HAP-1 (cell line): ENCODE measurements at regions not wholly inside any gene's neighbourhood (a gene's known extent, or its start where the extent isn't known, plus 50 kb on each side); places are given as distances from the start of the nearest gene placed in this dataset.

ENCODE experiments used
- DNase-seq, 2 experiments: peaks; one replicate each; pipeline ENCODE4 v3.0.0-alpha.2; 2016 to 2020; ENCODE audit warnings: low spot score in 2 of 2
- H3K27me3 ChIP-seq: fragments of 250-450 bp; sonication (Bioruptor Pico); 2 replicates; pipeline ENCODE4 v1.5.1; 2020; ENCODE audit warnings: low read depth, mild to moderate bottlenecking, moderate library complexity
- H3K36me3 ChIP-seq: fragments of 250-450 bp; sonication (Bioruptor Pico); replicated peaks from 2 replicates; pipeline ENCODE4 v1.5.1; 2020; ENCODE audit warnings: mild to moderate bottlenecking
- H3K4me1 ChIP-seq: fragments of 250-450 bp; sonication (Bioruptor Pico); 2 replicates; pipeline ENCODE4 v1.5.1; 2020; ENCODE audit warnings: mild to moderate bottlenecking
- H3K4me3 ChIP-seq: fragments of 250-450 bp; sonication (Bioruptor Pico); 2 replicates; pipeline ENCODE4 v1.5.1; 2020; ENCODE audit warnings: mild to moderate bottlenecking, moderate library complexity
- H3K9me3 ChIP-seq: fragments of 250-450 bp; sonication (Bioruptor Pico); 2 replicates; pipeline ENCODE4 v1.5.1; 2020; ENCODE audit warnings: mild to moderate bottlenecking, moderate library complexity
- in situ Hi-C: fragments of 300-500 bp; cut with MboI; formaldehyde crosslinking; loops from 3 replicates; pipeline ENCODE4 v1.14.3; 2020; ENCODE audit warnings: low sequenced_read_pairs, inconsistent platforms, mixed read lengths

GRCh38 chr14:104295681-104296387 lies 157.4 kb downstream of the KIF26A start:
- DNase-seq, result no peak
- Histone ChIP-seq H3K4me1 (no peaks in the 10 kb centered on the region), H3K27me3 (no peaks in the 10 kb centered on the region), H3K4me3 (no peak overlapping the region), H3K9me3 (no peaks in the 10 kb centered on the region), H3K36me3 (no peaks in the 10 kb centered on the region)
- in situ Hi-C loops, result no loop called here

- Histone ChIP-seq H3K4me1 (no peaks in the 10 kb centered on the region), H3K27me3 (no peaks in the 10 kb centered on the region), H3K4me3 (no peak overlapping the region), H3K9me3 (no peaks in the 10 kb centered on the region), H3K36me3 (no peaks in the 10 kb centered on the region)
- in situ Hi-C loops, result no loop called here
- no peak for DNase-seq
These were observed 158.3 kb downstream of the KIF26A start for GRCh38 chr14:104296388-104297312.

DNA sequence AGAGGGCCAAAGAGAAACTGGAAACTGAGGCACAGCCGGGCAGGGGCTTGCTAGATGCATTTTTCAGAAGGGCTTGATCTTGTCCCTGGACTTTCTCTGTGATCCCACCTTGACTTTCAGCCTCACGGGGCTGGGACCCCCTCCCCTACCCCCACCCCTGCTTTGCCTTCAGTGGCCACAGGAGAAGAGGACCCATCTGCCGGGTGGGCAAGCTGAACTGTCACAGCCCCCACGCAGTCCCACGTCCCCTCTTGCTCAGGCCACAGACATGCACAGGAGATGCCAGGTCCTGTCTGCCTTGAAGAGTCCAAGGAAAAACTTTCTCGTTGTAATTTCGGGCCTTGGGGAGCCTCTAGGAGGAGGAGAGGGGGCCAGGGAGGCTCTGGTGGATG lies 158.9 kb downstream of the KIF26A start:
- Histone ChIP-seq H3K27me3 (no peaks in the 10 kb centered on the region), H3K36me3 (no peaks in the 10 kb centered on the region), H3K9me3 (no peaks in the 10 kb centered on the region), H3K4me3 (no peak overlapping the region), H3K4me1 (no peaks in the 10 kb centered on the region)
- no peak for DNase-seq
- in situ Hi-C loops, result no loop called here

DNA sequence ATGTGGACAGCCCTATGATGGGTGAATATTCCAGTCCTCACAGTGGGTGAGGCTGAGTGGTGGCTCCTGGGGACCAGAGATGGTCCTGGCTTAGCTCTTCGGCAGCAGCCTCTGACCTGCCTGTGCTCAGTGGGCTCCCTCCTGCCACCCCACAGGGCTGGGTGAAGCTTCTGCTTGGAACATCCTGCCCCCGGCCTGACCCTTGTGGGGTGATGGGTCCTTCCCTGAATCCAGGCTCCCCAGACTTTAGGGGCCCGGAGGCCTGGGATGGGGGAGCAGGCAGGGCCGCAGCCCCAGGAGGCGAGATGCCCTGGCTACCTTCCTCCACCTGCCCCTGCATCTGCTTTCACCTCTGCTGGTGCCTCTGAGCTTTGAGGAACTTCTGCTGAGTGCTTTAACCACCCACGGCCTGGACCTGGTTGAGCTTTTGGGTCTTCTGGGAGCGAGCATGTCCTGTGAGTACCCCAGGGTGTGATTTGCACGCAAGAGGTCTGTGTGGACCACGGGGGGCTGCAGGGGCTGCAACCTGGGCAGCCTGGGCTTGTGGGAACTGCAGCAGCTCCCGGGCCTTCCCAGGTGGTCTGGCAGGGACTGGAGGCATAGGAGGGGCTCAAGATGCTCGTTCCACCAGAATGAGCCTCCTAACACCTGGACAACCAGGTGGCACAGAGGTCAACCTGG lies 159.5 kb downstream of the KIF26A start:
- in situ Hi-C loops, result no loop called here
- no peaks in the 10 kb centered on the region for H3K27me3 ChIP-seq
- no peaks in the 10 kb centered on the region for H3K36me3 ChIP-seq
- no peak for DNase-seq
- H3K9me3 ChIP-seq, result no peaks in the 10 kb centered on the region
- no peaks in the 10 kb centered on the region for H3K4me1 ChIP-seq
- no peak overlapping the region for H3K4me3 ChIP-seq

DNA sequence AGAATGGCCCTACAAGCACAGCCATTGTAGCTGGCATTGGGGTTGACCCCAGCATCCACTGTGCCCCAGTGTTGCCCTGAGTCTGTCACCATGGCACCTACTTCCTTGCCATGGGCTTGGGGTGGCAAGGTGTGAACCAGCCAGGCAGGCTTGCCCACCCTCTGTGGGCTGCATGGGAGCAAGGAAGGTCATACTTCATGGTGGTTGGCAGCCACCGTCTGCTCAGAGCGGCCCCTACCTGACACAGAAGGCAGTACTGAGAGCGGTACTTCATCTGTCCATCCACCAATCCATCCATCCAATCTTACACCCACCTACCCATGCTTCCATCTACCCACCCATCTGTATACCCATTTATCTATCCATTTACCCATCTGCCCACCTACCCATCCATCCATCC lies 160.1 kb downstream of the KIF26A start:
- H3K4me3 ChIP-seq, result no peak overlapping the region
- no peak for DNase-seq
- no peaks in the 10 kb centered on the region for H3K27me3 ChIP-seq
- no peaks in the 10 kb centered on the region for H3K4me1 ChIP-seq
- in situ Hi-C loops, result no loop called here
- no peaks in the 10 kb centered on the region for H3K9me3 ChIP-seq
- H3K36me3 ChIP-seq, result no peaks in the 10 kb centered on the region

DNA sequence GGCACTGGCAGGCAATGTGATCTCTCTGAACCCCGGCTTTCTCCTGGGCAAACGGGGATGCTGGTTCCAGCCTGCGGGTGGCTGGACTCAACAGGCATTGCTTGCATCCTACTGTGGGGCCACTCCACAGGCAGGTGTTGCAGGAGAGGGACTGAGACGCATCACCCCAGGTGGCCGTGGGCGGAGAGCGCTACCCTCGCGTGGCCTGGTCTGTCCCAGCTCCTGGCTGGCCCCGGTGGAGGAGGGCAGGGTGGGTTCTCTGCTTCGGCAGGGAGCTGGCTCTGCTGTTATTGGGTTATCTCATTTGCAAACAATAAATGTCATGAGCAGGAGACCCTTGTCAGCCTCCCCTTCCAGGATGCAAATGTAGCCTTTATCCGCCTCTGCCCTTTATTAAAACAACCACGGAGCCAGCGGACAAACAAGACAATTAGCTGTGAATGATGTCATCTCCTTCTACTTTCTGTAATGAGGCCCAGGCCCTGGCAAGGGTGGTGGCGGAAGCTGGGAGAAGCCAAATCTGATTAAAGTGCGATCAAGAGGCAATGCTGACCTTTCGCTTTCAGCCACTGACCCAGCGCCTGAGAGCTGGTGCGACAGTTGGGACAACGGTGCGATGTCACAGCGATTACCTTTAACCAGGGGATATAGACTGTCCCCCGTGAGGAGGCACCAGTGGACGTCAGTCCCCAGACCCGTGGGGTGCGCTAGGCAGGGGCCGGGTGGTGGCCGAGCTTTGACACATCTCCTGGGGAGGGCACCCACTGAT lies 161.8 kb downstream of the KIF26A start:
- no peak overlapping the region for H3K4me3 ChIP-seq
- H3K4me1 ChIP-seq, result no peaks in the 10 kb centered on the region
- no peak for DNase-seq
- in situ Hi-C loops, result no loop called here
- no peaks in the 10 kb centered on the region for H3K9me3 ChIP-seq
- H3K27me3 ChIP-seq, result no peaks in the 10 kb centered on the region
- H3K36me3 ChIP-seq, result no peaks in the 10 kb centered on the region

GRCh38 chr14:104301731-104302460 lies 163.5 kb downstream of the KIF26A start:
- Histone ChIP-seq H3K9me3 (no peaks in the 10 kb centered on the region), H3K4me3 (no peak overlapping the region), H3K27me3 (no peaks in the 10 kb centered on the region), H3K36me3 (no peaks in the 10 kb centered on the region), H3K4me1 (no peaks in the 10 kb centered on the region)
- in situ Hi-C loops, result no loop called here
- DNase-seq, result no peak

DNA sequence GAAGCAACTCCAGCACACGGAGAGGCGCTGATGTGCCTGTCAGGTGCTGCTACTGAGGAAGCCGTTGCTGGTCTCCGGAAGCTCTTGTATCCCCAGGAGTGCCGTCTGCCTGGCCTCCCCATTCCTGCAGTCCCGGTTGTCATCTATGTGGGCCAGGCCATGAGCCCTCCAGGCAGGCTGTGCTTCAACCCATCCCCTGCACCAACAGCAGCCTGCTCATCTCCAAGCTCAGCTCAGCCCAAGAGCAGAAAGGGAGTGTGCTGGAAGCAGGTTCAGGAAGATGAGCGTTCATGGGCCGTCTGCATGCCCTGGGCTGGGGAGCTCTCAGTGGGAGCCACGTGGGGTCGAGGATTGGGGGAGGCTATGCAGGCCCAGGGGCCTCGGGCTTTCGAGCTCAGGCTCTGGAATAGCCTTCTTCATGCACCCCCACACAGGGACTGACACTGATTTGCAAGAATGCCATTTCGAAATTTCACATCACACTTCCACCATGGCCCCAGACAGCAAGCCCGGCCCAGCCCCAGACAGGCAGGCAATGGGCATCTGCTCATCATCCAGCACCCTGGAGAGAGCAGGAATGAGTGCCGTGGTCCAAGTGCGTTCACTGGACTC lies 164.5 kb downstream of the KIF26A start:
- H3K9me3 ChIP-seq, result no peaks in the 10 kb centered on the region
- H3K4me1 ChIP-seq, result no peaks in the 10 kb centered on the region
- no peak overlapping the region for H3K4me3 ChIP-seq
- no peaks in the 10 kb centered on the region for H3K27me3 ChIP-seq
- no peak for DNase-seq
- no peaks in the 10 kb centered on the region for H3K36me3 ChIP-seq
- in situ Hi-C loops, result no loop called here

DNA sequence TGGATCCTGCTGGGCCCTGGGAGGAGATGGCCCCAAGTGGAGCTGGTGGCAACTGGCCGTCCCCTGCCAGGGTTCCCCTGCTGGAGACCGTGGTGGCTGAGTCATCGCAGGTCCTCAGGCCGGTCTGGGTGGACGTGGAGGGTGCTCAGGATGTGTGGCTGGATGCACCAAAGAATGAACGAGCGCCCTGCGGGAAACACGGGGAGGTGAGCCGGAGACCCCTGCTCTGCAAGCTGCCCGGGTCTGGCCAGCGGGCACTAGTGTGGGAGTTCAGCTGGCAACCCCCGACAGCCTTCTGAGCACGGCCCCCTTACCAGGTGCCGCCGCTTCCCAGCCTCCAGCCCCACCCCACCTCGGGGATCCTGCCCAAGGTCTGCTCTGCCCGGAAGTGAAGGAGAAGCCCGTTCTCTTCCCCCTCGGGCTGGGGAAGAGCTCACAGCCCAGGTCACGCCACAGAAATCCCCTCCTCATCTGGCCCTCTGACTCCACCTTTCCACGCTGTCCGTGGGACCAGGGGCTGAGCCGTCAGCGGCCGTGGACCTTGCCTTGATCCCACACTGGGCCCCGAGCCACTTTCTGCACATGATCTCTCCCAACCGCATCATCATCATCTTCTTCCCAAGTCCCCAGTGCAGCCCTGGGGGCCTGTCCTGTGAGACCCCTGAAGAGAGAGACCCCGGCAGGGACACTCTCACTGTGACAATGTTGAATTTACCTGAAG lies 165.5 kb downstream of the KIF26A start:
- Histone ChIP-seq H3K36me3 (no peaks in the 10 kb centered on the region), H3K27me3 (no peaks in the 10 kb centered on the region), H3K4me3 (no peak overlapping the region), H3K4me1 (no peaks in the 10 kb centered on the region), H3K9me3 (no peaks in the 10 kb centered on the region)
- in situ Hi-C loops, result no loop called here
- DNase-seq, result no peak

DNA sequence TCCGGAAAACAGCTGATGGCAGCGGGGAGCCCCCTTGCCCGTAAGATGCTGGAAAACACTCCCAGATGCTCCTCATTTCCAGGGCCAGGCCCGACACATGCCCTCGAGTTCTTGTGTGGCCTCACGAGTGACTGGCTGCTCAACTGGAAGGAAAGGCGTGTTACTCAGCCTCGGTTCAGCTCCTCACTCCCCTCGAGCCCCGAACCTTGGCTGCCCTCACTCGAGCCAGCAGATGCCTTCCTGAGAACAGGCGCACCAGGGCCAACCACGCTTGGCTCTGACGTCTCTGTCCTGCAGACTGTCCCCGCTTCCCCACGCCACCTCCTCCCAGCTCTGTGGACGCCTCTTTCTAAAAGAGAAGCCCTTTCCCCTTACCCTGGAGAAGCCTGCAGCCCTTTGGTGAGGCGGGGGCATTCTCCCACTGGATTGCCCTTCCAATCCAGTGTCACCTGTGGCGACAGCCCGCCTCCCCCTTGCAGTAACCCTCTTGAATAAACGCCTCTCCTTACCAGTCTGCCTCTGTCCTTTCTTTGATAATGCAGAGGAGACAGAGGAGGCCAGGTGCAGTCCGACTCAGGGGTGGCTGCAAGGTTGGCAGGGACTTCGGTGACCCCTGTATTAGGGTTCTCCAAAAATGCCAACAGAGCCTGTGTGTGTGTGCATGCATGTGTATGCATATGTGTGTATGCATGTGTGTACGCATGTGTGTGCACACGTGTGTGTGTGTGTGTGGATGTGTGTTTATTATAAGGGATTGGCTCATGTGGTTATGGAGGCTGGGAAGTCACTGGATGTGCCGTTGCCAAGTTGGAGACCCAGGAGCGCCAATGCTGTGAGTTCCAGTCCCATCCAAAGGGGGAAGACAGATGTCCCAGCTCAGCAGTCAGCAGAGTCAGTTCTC lies 166.3 kb downstream of the KIF26A start:
- Histone ChIP-seq H3K4me3 (no peak overlapping the region), H3K36me3 (no peaks in the 10 kb centered on the region), H3K4me1 (no peaks in the 10 kb centered on the region), H3K9me3 (no peaks in the 10 kb centered on the region), H3K27me3 (no peaks in the 10 kb centered on the region)
- DNase-seq, result no peak
- in situ Hi-C loops, result no loop called here

DNA sequence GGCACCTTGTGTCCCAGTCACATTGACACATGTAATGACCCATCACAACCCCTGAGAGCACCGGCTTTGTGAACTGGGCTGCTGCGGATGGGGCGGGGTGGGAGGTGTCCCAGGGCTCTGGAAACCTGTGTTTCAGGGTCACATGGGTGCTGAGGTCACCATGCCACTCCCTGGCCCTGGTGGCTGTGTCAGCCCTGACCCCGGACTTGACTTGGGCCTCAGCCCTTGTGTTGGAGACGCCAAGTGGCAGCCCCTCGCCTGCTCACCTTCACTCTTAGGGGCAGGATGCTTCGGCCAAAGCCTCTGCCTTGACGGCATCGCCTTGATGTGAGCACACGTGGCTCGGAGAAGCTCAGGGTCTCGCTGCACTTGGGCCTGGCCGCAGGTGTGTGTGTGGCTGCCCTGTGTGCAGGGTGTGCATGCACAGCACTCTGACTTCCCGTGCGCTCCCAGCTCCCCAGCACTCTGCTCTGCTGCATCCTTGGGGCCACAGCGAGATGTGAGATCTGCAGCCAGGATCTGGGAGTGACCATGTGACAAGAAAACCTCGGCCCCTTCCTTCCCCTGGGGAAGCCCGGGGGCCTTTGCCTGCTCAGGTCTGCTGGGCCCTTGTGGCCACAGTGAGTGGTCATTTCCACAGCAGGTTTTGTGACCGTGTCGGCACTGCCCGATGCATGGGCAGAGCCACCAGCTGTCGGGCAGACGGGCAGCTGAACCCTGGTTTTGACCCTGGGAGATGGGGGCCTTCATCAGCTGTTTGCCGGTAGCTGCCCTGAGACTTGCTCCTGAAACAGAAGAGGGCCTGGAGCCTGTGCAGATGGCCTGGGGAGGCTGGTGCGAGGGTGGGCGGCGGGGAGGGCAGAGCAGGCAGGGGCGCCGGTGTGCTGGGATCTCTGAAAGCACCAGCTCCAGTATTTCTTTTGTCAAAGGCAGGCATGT lies 167.4 kb downstream of the KIF26A start:
- no peaks in the 10 kb centered on the region for H3K36me3 ChIP-seq
- H3K4me1 ChIP-seq, result no peaks in the 10 kb centered on the region
- H3K4me3 ChIP-seq, result no peak overlapping the region
- H3K27me3 ChIP-seq, result no peaks in the 10 kb centered on the region
- no peaks in the 10 kb centered on the region for H3K9me3 ChIP-seq
- in situ Hi-C loops, result no loop called here
- no peak for DNase-seq
